HuH-7.5 (cell line): ENCODE measurements at regions not wholly inside any gene's neighbourhood (a gene's known extent, or its start where the extent isn't known, plus 50 kb on each side); places are given as distances from the start of the nearest gene placed in this dataset.

ENCODE experiments used
- DNase-seq: peaks from one replicate; pipeline ENCODE4 v3.0.0; 2011; ENCODE audit warnings: low spot score

GRCh38 chr1:14499312-14500040 is 99.0 kb upstream of the KAZN start:
- no peak for DNase-seq

GRCh38 chr1:14500041-14500440 is 98.4 kb upstream of the KAZN start:
- DNase-seq = no peak

- no peak for DNase-seq
Measured at GRCh38 chr1:14500912-14501311, 97.6 kb upstream of the KAZN start.

GRCh38 chr1:14504517-14504916 is 94.0 kb upstream of the KAZN start:
- no peak for DNase-seq

GRCh38 chr1:14506471-14507255 is 91.8 kb upstream of the KAZN start:
- DNase-seq = no peak

GRCh38 chr1:14507262-14507661 is 91.2 kb upstream of the KAZN start:
- DNase-seq = no peak

- DNase-seq = no peak
Measured at GRCh38 chr1:14508613-14509012, 89.9 kb upstream of the KAZN start.

- no peak for DNase-seq
Measured at GRCh38 chr1:14511166-14511680, 87.3 kb upstream of the KAZN start.

- DNase-seq = no peak
Measured at GRCh38 chr1:14511796-14512585, 86.5 kb upstream of the KAZN start.

GRCh38 chr1:14513111-14513510 is 85.4 kb upstream of the KAZN start:
- no peak for DNase-seq

- no peak for DNase-seq
Measured at GRCh38 chr1:14514739-14515138, 83.7 kb upstream of the KAZN start.

GRCh38 chr1:14516974-14517840 is 81.3 kb upstream of the KAZN start:
- no peak for DNase-seq

- DNase-seq = no peak
Measured at GRCh38 chr1:14517841-14518180, 80.7 kb upstream of the KAZN start.

GRCh38 chr1:14519976-14520375 is 78.5 kb upstream of the KAZN start:
- no peak for DNase-seq

GRCh38 chr1:14520514-14521163 is 77.8 kb upstream of the KAZN start:
- DNase-seq = no peak

- no peak for DNase-seq
Measured at GRCh38 chr1:14521622-14522021, 76.9 kb upstream of the KAZN start.

- no peak for DNase-seq
Measured at GRCh38 chr1:14522077-14522925, 76.2 kb upstream of the KAZN start.

- no peak for DNase-seq
Measured at GRCh38 chr1:14522926-14523241, 75.6 kb upstream of the KAZN start.

GRCh38 chr1:14524826-14525636 is 73.5 kb upstream of the KAZN start:
- no peak for DNase-seq

- DNase-seq = no peak
Measured at GRCh38 chr1:14529475-14529874, 69.0 kb upstream of the KAZN start.
